Umbilical cord (tissue), 1 donor: ENCODE measurements at regions not wholly inside any gene's neighbourhood (a gene's known extent, or its start where the extent isn't known, plus 50 kb on each side); places are given as distances from the start of the nearest gene placed in this dataset.
A peak's percentile ranks its signal among the peaks of the same experiment; 100 is the strongest.
"Not testable (repeated sequence)": the region's sequence is repeated elsewhere in the genome, so short reads cannot be mapped to it uniquely, and the experiment has no call there.

ENCODE experiments used
- DNase-seq: peaks from one replicate; pipeline ENCODE4 v3.0.0-alpha.2; 2015; ENCODE audit warnings: low spot score

DNA sequence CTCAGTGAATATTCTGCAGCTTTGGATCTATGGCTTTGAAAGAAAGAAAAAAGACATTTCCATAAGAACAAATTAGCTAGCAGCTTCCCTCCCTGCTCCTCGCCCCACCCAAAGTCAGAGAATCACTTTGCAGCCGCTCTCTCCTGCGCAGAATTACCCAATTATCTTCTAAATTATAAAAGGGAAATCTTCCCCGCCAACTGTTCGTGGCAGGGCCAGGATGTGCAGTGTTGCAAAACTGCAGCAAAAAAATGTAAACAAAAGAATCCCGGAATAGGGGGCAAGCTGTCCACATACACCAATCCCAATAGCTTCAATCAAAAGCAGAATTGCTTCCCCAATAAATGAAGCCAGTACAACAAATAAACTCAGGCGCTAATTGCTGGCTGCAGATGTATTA is 510.6 kb downstream of the RBFOX1 start:
- no peak for DNase-seq

DNA sequence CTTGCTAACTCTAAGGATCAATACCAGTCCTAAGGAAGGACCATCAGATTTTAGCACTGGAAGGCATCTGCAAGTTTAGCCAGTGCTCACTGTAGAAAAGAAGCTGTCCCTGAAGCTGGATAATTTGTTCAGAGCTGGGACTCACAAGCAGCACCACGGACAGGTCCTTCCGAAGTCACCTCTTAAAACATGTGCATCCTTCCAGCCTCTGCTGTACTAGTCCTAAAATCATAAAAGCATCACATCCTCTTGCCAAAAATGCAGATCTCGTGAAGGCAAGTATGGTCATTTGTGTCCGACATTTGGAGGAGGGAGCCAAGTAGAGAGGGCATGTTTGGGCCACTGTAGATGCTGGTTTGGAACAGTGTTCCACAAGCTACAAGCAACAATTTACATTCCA is 506.9 kb downstream of the RBFOX1 start:
- DNase-seq = peak; percentile 31

- DNase-seq = no peak
Measured at GRCh38 chr16:7834771-7835431, 502.3 kb downstream of the RBFOX1 start.

- peak; percentile 90 for DNase-seq
Measured at GRCh38 chr16:7820816-7821215, 488.2 kb downstream of the RBFOX1 start.

GRCh38 chr16:7805686-7806396 is 473.2 kb downstream of the RBFOX1 start:
- peak; percentile 26 for DNase-seq

- no peak for DNase-seq
Measured at GRCh38 chr16:7804635-7805195, 472.1 kb downstream of the RBFOX1 start.

DNA sequence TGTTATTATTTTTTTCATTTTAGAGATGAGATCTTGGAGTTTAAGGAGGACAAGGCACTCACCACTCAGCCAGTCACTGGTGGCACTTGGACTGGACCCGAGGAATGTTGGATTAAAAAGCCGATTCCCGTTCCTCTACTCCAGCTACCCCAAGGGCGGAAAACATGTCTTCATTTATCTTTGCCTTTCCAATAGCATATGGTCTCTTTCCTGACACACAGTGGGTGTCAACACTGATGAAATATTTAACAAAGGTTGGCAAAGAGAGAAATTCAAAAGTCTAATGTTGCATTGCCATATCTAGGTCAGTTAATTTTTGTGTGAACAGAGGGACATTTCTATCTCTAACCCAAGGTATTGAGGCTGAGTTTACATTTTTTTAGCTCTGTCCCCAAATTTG is 459.7 kb downstream of the RBFOX1 start:
- no peak for DNase-seq

- no peak for DNase-seq
Measured at GRCh38 chr16:7791028-7791590, 458.5 kb downstream of the RBFOX1 start.

- no peak for DNase-seq
Measured at GRCh38 chr16:7775072-7775488, 442.4 kb downstream of the RBFOX1 start.

DNA sequence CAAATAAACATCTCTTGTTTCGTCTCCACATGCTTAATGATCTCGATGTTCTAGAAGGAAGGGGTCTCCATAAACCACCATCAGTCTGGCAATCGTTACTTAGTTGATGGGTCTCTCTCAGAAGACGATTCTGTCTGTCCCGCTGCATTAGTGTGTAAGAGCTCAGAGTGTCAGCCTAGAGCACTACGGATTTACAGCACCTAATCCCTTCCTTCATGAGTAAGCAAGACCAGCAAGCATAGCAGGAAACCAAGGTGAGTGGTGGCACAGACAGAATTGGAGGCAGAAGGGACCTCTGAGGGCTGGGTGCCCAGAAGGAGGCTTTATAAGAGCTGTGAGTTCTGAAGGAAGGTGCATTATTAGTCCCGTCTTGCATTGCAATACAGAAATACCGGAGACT is 440.1 kb downstream of the RBFOX1 start:
- DNase-seq = no peak

DNA sequence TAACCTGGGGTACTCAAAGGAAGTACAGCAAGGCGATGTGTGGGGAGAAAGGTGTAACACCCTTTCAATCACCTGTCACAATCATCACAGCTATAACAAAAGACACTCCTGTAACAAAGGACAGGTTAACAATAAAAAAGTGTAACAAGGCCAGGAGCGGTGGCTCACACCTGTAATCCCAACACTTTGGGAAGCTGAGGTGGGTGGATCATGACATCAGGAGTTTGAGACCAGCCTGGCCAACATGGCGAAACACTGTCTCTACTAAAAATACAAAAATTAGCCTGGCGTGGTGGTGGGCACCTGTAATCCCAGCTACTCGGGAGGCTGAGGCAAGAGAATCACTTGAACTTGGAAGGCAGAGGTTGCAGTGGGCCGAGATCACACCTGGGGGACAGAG is 436.4 kb downstream of the RBFOX1 start:
- DNase-seq = not testable (repeated sequence)

DNA sequence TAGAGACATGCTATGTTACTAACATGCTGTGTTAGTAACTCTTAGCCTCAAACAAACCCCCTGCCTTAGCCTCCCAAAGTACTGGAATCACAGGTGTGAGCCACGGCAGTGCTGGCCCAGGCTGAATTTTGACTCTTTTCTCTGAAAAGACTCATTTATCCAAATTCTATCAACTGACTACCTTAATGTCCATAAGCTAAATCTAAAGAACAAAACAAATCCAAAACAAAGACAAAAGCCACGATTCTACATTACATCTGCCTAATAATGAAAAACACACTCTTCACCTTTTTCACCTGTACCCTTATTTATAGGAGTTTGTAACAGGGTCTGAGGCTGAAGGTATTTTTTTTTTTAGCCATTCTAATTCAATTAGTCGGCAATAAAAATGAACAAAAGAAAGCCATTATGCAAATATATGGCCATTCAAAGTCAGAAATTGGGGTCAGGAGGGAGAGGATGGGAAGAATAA is 432.5 kb downstream of the RBFOX1 start:
- DNase-seq = no peak

DNA sequence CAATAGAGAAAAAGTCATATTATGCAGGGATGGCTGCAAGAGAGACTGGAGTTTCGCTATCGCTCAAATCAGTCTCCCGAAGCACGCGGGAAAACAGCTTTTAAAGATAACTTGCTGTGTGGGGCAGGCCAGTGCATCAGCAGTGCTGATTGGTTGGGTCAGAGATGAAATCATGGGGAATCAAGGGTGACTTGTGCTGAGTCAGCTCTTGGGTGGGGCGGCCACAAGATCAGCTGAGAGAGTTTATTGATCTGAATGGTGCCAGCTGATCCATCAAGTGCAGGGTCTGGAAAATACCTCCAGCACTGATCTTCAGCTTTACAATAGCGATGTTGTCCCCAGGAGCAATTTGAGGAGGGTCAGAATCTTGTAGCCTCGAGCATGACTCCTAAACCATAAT is 430.5 kb downstream of the RBFOX1 start:
- DNase-seq = no peak
